ENCODE measurements at regions not wholly inside any gene's neighbourhood (a gene's known extent, or its start where the extent isn't known, plus 50 kb on each side); places are given as distances from the start of the nearest gene placed in this dataset.
A peak's percentile ranks its signal among the peaks of the same experiment; 100 is the strongest.

GRCh38 chr2:204012072-204012653 is 75.6 kb downstream of the ICOS start:
- DNase-seq: peak; percentile 26

DNA sequence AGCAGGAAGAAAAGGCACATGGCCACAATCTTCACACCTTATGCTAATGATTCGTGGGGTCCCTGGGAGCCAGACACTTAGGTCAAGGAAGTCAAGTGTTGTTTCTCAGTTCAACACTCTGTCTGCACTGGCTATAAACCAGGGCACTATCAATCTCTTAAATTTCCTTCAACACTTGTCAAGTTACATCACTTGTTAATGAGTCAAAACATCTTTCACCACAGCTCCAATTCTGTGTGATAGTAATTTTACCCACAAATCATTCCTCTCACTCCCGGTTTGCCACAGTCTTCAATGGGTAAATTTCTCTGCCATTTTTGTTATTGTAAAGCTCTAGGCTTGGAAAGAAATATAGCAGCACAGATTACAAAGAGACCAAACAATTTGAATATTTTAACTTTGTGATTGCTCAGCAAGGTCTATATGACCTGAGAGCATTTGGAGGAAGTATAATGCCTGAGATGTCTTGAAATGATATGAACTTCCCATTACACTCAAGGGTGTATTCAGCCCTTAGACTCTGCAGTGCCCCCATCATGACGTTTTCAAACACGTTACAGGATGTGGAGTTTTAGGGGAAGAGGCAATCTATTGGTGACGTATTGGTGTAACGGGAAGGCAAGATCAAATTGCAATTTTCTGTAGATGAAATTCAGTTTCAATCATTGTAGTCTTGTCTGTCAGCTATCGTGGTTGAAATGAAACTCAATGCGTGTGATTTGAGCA is 78.7 kb downstream of the ICOS start:
- no peak for DNase-seq

GRCh38 chr2:204018717-204019116 is 82.2 kb downstream of the ICOS start:
- DNase-seq: no peak

DNA sequence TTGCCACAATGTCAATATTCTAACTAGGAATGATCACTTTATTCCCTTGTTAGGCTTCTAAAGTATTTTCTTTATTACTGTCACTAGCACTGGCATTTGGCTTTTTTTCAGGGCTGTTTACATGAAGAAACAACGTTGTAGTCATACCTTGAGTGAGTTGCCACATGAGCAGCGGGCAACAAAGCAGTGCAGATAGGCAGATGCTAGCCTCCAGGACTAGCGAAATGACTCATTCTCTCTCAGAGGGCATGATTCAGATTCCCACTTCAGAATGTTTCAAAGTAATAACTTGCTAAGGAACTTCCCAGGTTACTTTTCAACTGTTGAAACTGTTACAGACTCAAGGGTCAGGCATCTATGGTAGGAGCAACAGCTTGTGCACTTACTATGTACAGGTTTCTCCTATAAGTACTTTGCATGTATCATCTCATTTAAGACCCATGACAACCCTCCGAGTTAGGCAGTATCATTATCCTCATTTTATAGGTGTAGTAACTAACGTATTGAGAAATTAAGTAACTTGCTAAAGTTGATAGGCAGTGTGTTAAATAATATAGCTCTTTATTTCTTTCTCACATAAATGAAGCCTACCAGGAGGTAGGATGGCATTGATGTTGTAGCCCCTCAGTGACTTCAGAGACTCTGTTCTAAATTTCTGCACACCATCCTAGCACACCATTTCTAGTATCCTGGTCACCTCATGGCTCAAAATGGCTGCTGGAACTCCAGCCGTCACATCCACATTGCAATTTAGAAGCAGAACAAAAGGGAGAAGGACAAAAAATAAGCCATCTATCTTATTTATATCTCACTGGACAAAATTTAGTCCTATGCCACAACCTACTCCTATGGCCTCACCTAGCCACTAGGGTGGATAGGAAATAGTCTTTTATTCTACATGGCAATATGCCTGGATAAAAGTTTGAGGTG is 83.3 kb downstream of the ICOS start:
- no peak for DNase-seq

DNA sequence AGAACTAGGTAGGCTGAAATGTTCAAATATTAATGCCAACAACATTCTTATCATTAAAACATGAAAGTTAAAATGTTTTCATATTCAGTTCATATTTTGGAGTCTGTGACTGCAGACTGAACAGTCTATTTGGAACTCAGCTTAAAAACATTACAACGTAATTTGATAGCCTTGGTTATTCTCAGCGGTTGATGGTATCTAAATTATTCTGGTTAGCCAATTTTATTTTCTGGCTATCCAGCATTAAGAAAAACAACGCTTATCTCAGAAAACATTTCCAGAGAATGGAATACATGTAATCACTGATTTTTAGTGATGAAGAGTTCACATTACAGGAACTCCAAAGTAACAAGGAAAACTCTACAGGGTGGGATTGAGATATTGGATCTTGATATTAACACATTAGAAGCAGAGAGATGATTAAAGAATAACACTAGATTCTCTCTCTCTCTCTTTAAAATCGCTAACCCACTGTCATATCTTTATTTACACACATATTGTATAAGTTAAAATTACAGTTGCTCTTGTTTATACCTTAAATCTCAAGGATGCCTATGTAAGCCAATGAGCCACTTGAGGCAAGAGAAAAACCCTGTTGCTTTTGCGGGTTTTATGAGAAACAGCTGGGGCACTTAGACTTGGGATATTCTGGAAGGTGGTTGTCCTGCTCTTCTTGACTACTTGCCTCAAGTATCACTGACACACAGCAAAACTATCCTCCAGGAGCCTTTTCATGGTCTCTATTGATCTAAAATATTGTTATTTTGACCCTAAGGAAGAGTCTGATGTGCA is 84.9 kb downstream of the ICOS start:
- DNase-seq: no peak

DNA sequence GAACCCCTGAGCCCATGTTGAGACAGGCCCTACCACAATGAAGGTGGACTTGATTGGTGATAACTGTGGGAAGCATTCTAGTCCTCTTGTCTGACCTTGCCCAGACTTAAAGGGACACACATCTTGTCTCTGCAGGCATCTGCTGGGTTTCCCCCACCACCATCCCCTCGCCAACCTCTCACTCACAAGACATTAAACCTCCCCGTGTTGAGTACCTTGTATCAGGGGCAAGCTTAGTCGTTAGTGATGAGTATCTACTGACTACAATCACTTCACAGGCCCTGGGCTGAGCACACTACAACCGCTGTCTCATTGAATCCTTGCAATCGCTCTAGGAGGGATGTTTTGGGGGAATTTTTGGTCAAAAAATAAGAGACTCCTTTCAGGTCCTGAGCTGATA is 86.0 kb downstream of the ICOS start:
- DNase-seq: no peak

DNA sequence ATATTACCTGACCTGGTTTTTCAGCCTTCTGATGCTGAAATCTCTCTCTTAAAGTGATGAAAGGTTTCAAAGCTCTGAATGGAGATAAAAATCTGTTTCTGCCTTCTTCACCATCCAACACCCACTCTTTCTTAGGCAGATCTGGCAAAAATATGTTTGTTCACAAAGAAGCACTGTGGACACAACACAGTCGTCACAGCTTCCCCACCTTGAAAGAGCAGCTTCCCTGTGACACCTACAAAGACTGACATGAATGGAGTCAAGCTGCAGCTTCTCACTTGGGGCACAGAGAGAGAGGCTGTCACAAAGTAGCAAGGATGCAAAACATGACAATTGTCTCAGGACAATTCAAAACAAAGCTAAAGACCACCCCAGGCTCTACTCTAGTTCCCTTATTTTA is 86.5 kb downstream of the ICOS start:
- DNase-seq: no peak

GRCh38 chr2:204024503-204024902 is 87.9 kb downstream of the ICOS start:
- peak; percentile 62 for DNase-seq

DNA sequence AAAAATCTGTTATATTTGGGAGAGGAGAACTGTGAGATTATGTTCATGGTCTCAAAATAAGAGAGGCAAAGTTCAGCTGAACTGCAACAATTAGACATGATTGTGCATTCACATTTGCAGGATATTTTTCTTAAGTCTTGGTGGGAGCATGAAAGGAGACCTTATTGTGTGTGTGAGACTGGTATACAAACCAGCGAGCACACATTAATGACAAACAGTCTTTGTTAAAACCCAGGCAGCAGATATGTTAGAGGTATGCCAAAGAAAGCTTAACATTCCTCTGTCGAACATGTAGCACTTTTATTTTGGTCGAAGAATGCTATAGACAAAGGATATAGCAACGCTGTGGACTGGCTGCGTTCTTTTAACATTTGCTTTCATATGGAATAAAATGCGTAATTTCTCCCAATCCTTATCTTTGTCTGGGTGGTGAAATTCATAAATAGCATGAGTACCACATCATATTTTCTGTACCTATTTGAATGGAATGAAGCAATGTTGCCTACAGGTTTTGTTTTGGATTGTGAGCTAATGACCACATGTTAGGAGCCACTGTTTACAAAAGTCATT is 88.4 kb downstream of the ICOS start:
- DNase-seq: no peak

- no peak for DNase-seq
Observed at GRCh38 chr2:204026294-204026693, 89.7 kb downstream of the ICOS start.

DNA sequence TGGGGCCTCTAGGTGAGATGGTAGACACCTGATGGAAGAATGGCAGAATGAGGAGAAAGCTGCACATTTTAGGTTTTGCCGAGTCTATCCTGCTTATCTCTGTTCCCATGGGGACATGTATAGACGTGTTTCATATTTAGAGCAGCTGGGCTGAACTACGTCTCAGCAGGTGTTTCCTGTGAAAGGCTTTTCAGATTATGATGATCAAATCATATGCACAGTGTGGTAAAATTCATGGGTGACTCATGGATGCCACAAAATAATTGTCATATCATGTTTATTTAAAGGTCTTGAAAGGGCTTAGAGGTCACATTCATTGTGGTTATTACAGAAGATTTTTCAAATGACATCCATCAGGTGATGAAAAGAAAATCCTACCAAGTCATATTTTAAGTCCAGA is 90.5 kb downstream of the ICOS start:
- no peak for DNase-seq

DNA sequence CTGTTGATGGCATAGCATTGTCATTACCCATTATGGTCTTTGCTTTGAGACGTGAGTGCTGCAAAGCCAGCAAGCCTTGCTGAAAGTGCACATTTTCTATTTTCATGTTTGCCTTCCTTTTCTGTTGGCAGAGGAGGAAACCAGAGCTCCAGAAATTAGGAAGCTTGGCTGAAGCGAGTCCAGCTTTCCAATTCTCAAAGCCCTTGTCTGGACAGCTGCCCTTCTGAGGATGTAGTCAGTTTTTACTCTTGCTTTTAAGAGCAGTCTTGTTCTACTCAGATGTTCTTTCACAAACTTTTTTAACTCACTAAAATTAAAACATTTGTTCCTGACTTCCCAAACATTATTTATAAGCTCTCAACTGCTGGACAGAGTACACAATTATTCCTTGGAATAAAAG is 93.8 kb downstream of the ICOS start:
- DNase-seq: peak; percentile 63

DNA sequence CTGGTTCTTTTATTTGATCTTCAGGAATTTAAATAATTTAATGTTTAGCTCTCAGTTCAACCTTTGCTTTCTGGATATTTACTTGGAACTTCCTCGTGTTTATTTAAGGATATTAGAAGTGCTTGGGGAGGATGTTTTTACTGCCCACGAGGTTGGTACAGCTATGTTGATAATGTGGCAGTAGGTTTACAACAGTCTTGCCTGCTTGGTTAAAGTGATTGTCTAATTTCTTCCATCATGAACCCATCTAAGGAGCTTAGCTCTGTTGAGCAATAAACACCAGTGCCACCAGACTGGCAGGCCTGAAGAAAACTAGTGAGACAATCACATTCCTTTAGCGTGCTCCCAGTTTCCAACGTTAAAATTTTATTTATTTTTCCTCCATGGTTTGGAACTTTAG is 94.5 kb downstream of the ICOS start:
- DNase-seq: no peak

- no peak for DNase-seq
Observed at GRCh38 chr2:204032301-204032700, 95.7 kb downstream of the ICOS start.

DNA sequence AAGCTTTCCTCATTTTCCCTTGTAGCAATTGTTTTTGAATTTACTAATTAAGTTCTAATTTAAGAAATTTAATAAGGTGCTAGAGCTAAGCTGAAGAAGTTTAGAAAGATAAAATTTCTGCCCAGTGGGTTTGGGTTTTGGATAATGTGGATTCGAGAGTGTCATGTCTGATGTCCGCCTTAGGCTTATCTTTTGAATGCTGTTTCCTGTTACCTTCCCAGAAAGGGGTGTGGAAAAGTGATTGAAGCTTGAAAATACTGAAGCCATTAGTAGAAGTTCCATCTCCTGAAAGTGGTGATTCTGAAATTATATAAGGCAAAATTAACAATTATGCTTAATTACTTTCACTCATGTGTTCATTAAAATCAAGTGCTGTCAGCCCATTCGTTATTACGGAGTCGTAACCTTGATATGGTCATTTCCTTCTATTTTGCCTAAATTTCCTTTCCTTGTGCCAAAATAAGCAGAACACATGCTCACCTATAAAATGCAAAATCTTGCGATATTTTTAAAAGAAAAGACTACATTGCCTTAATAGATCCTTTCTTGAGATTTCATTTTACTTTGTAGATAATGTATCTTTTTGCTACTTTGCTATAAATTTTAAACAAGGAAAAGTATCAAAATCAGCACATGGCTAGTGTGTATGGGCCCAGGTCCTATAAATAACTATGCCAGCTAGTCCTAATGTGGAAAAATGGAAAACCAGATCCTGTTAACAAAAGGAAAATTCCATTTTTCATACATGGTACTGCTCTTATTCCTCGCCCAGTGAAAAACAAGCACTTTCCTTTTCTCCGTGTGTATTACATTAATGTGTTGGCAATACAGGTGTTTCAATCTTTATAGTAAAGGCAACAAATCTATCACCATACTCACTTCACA is 97.3 kb downstream of the ICOS start:
- DNase-seq: no peak

DNA sequence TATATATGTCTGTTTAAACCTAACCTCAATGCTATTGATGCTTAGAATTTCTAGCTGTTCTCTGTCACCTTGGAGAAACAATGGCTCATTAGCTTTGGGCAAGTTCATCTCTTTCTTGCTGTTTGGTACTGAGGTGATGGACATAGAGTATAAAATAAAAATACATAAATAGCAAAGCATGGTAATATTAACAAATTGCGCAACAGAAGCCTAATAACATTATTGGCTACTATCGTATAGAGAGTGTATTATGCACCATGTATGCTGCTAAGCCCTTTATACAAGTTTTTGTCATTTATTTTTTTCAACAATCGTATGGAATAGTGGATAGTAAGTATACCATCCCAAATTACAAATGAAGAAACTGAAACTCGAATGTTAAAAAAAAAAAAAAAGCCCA is 100.1 kb downstream of the ICOS start:
- no peak for DNase-seq

- no peak for DNase-seq
Observed at GRCh38 chr2:204037286-204037685, 100.7 kb downstream of the ICOS start.

- DNase-seq: peak; percentile 33
Observed at GRCh38 chr2:204039298-204039838, 102.8 kb downstream of the ICOS start.

GRCh38 chr2:204040016-204040415 is 103.5 kb downstream of the ICOS start:
- DNase-seq: no peak

GRCh38 chr2:204042401-204042800 is 105.8 kb downstream of the ICOS start:
- no peak for DNase-seq

Data from muscle of arm (tissue), 1 donor.